SH-SY5Y (cell line): ENCODE measurements at regions not wholly inside any gene's neighbourhood (a gene's known extent, or its start where the extent isn't known, plus 50 kb on each side); places are given as distances from the start of the nearest gene placed in this dataset.

Experiments used
- GATA2 ChIP-seq: IDR thresholded peaks from 2 replicates; pipeline ENCODE4 v1.6.1; 2011; ENCODE audit warnings: mild to moderate bottlenecking, low read depth, low read length
- GATA3 ChIP-seq: IDR thresholded peaks from 2 replicates; pipeline ENCODE4 v1.6.1; 2011; ENCODE audit warnings: low read depth, mild to moderate bottlenecking, low read length, moderate library complexity

DNA sequence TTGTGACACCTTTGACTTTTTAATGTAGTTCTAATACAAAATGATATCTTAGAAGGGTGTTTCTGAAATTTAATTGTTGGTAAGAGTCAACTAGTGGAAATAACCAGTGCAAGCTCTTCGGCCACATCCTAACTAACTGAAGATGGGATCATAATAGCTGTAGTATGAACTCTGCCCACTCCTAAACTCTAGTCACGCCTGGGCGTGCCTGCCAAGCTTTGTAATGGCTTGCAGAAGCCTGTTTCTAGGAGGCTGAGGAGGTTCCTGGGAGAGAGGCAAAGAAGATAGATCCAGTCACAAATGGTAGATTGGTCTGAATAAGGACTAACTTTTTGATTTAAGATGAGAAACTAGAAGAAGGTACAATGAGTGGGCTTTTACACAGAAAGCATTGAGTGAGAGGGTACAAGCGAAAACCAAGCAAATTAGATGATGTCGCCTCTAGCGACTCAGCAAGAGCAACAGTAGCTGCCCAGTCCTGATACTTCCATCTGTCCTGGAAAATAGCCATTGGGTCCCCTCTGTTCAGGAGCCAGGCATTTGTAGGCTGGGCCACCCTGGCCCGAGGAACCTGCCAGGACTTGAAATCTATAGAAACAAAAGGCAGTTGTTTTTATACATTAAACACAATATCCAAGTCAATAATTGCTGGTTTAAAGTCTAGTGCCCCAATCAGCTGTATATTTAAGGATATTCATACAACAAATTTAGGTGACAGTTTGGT, 148.8 kb downstream of the SLC38A4 start:
- TF ChIP-seq GATA3 (no peak), GATA2 (no peak)

- no peak for TF ChIP-seq GATA2
- no peak for TF ChIP-seq GATA3
Measured at GRCh38 chr12:46676396-46676795, 149.4 kb downstream of the SLC38A4 start.

GRCh38 chr12:46675736-46676135, 150.1 kb downstream of the SLC38A4 start:
- TF ChIP-seq GATA3 (no peak), GATA2 (no peak)

DNA sequence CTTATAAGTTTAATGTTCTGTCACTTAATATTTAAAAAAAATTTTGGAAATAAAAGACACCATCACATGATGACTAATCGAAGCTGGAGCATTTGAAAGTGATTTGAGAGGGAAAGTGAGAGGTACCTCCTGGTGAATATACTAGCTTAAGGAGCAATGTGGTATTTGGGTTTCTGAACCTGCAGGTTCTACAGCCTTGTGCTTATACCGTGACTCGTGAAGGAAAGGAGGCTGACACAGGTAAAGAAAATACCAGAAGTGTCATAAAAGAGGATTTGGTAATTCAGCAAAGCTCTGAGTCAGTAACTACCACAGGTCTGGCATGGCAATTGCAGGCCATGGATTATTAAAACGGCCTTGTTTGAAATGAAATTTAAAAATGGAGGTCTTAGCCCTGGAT, 151.0 kb downstream of the SLC38A4 start:
- TF ChIP-seq GATA2 (no peak), GATA3 (no peak)

DNA sequence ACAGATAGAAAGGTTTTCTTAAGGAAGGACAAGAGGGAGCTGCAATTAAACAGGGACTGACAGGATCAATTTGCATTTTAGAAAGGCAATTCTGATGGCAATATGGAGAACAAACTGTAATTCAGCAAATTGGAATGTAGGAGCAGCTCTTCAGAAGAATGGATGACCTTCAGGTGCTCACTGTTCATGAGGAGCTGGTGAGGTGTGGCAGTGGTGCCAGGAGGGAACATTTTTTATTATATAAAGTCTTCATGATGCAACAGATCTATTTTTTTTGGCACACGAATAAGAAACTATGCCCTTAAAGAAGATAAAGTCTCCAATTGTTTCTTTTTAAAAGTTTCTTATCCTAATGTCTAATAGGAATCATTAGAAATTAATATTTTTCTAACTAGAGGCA, 151.7 kb downstream of the SLC38A4 start:
- TF ChIP-seq GATA3 (no peak), GATA2 (no peak)

GRCh38 chr12:46671102-46671501, 154.7 kb downstream of the SLC38A4 start:
- TF ChIP-seq GATA3 (no peak), GATA2 (no peak)

DNA sequence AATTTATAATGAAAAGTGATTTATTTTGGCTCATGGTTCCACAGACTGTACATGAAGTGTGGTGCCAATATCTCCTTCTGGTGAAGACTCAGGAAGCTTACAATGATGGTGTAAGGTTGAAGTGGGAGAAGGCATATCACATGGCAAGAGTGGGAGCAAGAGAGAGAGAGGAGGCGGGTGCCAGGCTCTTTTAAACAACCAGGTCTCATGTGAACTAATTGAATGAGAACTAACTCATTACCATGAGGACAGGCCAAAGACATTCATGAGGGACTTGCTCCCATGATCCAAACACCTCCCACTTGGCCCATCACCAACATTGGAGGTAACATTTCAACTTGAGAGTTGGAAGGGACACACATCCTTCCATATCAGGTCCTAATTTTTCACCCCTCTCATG, 155.2 kb downstream of the SLC38A4 start:
- TF ChIP-seq GATA3 (no peak), GATA2 (no peak)

DNA sequence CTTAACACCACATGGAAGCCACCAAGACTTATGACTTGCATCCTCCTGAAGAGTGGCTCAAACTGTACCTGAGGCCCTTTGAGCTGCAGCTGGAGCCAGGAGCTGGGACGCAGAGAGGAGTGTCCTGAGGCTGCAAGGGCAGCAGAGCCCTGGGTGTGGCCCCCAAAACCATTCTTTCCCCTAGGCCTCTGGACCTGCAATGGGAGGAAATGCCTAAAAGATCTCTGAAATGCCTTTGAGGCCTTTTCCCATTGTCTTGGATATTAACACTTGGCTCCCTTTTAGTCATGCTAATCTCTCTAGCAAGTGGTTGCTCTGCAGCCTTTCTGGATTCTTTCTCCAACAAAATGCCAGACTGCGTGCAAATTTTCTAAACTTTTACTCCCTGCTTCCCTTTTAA, 156.1 kb downstream of the SLC38A4 start:
- TF ChIP-seq GATA3 = no peak
- no peak for TF ChIP-seq GATA2

DNA sequence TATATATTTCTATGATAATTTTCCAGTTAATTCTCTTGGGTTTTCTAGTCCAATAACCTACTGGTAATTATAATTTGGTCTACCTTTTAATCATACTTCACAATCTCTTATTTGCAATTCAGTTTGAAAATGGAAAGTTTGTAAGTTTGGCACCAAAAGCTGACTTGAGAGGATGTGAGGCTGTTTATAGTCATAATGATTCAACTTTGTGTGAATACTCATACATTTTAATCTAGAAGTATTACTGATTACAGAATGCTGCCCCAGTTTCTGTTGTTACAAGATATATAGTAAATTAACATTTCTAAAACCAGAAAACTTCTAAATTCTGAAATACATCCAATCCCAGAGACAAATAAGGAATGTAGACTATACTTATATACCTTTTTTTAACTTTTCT, 158.2 kb downstream of the SLC38A4 start:
- TF ChIP-seq GATA3 (no peak), GATA2 (no peak)

- TF ChIP-seq GATA2 (no peak), GATA3 (no peak)
Measured at GRCh38 chr12:46664761-46665287, 161.0 kb downstream of the SLC38A4 start.

DNA sequence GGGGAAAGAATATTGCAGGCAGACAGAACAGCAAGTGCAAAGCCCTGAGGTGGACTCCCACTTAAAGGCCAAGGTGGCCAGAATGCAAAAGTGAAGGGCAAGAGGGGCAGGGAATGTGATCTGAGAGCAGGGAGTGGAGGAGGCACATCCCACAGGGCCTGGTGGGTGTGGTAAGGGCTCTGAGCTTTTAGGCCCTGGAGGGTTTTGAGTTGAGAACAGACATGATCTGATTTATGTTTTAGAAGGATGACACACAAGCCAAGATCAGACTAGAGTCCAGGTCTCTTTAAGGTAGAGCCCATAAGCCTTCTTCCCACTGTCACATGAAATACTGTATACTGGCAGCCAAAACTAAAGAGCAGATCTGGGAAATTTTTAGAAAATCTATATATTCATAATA, 162.5 kb downstream of the SLC38A4 start:
- TF ChIP-seq GATA2 (no peak), GATA3 (no peak)

DNA sequence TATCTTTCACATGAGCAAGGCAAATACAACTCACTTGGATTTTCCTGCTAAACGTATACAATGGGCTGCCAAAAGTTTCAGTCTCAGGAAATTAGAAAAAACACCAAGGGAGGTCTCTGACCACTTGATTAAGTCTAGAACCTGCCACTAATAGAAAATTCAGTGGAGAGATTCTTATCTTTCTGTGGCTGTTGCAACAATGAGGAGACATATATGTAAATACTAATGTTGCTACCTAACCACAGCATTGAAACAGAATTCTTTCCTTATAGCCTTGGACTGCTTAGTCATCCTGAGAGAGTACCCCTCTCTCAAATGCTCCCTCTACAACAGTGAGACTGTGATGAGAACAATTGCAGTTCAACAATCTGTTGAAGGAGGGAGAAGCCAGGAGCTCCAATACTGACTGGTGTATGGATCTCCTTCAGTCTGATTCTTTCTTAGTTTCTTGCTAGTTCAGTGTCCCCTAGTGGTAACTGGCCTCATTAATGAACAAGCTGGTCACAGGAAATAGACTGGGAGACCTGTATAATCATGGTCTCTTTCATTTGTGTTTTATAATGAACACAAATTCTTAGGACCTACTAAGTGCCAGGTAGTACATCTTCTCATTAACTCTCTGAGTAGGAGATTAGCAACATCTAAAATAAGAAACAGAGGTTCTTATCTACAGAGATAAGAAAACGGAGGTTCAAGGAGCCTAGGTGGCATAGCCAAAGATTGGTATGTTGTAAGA, 164.5 kb downstream of the SLC38A4 start:
- TF ChIP-seq GATA2 (no peak), GATA3 (no peak)

DNA sequence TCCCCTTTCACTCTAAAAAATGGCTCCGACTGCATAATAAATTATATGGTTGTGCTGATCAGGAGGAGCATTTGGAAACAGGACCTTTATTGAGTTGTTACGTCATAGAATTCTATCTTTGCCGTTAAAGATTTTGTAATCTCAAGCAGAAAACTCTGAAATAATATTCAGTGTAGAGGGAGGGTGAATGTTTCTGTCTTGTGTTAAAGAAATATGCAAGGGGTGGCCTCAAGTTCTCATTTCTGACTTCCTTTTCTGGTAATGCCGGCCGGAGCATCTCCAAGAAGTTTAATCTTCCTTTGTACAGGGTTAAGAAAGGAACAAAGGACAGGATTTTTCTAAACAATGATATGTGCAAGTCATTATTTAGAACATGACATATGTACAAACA, 165.1 kb downstream of the SLC38A4 start:
- TF ChIP-seq GATA3 (no peak), GATA2 (no peak)

DNA sequence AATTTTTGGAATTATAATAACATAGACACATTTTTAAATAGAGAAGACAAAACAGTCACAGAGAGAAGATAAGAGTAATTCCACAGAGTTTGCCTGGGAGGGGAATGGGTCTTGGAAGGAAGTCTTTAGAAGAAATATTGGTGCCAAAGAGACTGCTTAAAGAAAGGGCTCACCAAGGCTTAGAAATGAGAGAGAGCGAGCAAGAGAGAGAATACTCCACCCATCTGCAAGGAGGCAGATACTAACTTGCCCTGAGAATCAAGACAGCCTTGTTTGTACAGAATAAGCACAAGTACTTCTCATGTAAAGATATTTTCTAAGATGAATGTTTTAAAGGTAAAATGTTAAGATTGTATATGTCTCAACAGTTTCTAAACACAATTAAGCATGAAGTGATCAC, 165.5 kb downstream of the SLC38A4 start:
- TF ChIP-seq GATA3 (no peak), GATA2 (no peak)

GRCh38 chr12:46659824-46660223, 166.0 kb downstream of the SLC38A4 start:
- TF ChIP-seq GATA3 (no peak), GATA2 (no peak)
